Right lobe of liver (tissue), 6 donors: ENCODE measurements at regions not wholly inside any gene's neighbourhood (a gene's known extent, or its start where the extent isn't known, plus 50 kb on each side); places are given as distances from the start of the nearest gene placed in this dataset.

Source experiments
- ATAC-seq, 4 donors: fragments of 200-7000 bp; cut with Tn5 transposase; one replicate each; pipeline ENCODE4 v1.9.1; 2020; ENCODE audit warnings: mild to moderate bottlenecking in 4 of 4, moderate library complexity in 4 of 4
- DNase-seq, 3 donors: peaks; one replicate each; pipeline ENCODE4 v3.0.0-alpha.2; 2020
- H3K27ac ChIP-seq, 3 donors: fragments of 200-600 bp; one replicate each; pipeline ENCODE4 v1.8.0; 2022
- H3K27me3 ChIP-seq, 2 donors: fragments of 200-600 bp; one replicate each; pipeline ENCODE4 v1.8.0; 2022
- H3K36me3 ChIP-seq, 4 donors: fragments of 200-600 bp; sonication (generic) in 1 of 4; one replicate each; pipeline versions ENCODE4 v1.5.1 to v1.8.0; 2017 to 2022; ENCODE audit warnings: control low read depth in 1 of 4
- H3K4me1 ChIP-seq, 4 donors: fragments of 200-600 bp; sonication (generic) in 1 of 4; one replicate each; pipeline versions ENCODE4 v1.5.1 to v1.8.0; 2017 to 2022; ENCODE audit warnings: control low read depth in 1 of 4
- H3K4me3 ChIP-seq, 3 donors: fragments of 200-600 bp; one replicate each; pipeline ENCODE4 v1.8.0; 2022
- H3K9me3 ChIP-seq, 4 donors: fragments of 200-600 bp; sonication (generic) in 1 of 4; one replicate each; pipeline versions ENCODE4 v1.5.1 to v1.8.0; 2017 to 2022; ENCODE audit warnings: control low read depth in 1 of 4
- CTCF ChIP-seq, 4 donors: fragments of 200-600 bp in 3 of 4; fragments of 450-650 bp in 1 of 4; IDR thresholded peaks; one replicate each; pipeline versions ENCODE4 v1.5.1 to v1.8.0; 2016 to 2022; ENCODE audit warnings: antibody characterized with exemption in 4 of 4, mild to moderate bottlenecking in 2 of 4
- POLR2A ChIP-seq: fragments of 450-650 bp; IDR thresholded peaks from one replicate; pipeline ENCODE4 v1.6.1; 2017; ENCODE audit warnings: antibody characterized with exemption, mild to moderate bottlenecking
- WGBS: methylation state at CpG from one replicate; pipeline ENCODE4 v1.1.6; 2018; ENCODE audit warnings: low coverage, low lambda C conversion rate; ENCODE audit not compliant: insufficient coverage; ENCODE audit errors: missing lambda C conversion rate; 5-methylcytosine and 5-hydroxymethylcytosine counted together
- intact Hi-C, 2 donors: fragments of 100-400 bp; cut with DNase I; formaldehyde crosslinking; loops; one replicate each; pipeline versions ENCODE4 v1.11.2 to v1.14.1; 2022
- donor health status: DM: no; HTN: yes; CAD: no.
- donor health status: DM: no; HTN: no; CAD: no.
- donor health status: DM: no; HTN: no; CAD: no.
- donor health status: DM: no; HTN: yes; CAD: no.
- donor health status: DM: no; HTN: yes; CAD: no.

- WGBS = 56% methylated on average over 1 of the region's 1 CpG
- TF ChIP-seq POLR2A (no peak), CTCF (IDR thresholded peaks at IDR 0.05) (no peak)
- intact Hi-C loops = no loop called here
Measured at GRCh38 chr9:82209797-82210470, 221.4 kb downstream of the SPATA31D1 start.

GRCh38 chr9:82212885-82213284, 224.3 kb downstream of the SPATA31D1 start:
- intact Hi-C loops = no loop called here
- TF ChIP-seq CTCF (IDR thresholded peaks at IDR 0.05) (no peak), POLR2A (no peak)
- DNase-seq (no peak), ATAC-seq (no peak)
- H3K9me3 ChIP-seq = no peaks in the 10 kb centered on the region
- H3K36me3 ChIP-seq = no peaks in the 10 kb centered on the region
- H3K4me3 ChIP-seq = no peak overlapping the region
- no peak overlapping the region for H3K27ac ChIP-seq
- H3K4me1 ChIP-seq = no peaks in the 10 kb centered on the region
- no peaks in the 10 kb centered on the region for H3K27me3 ChIP-seq
- WGBS = 60% methylated on average over 1 of the region's 1 CpG

More at GRCh38 chr9:82209797-82210470, 221.4 kb downstream of the SPATA31D1 start:
- Histone ChIP-seq H3K36me3 (no peaks in the 10 kb centered on the region), H3K27me3 (no peaks in the 10 kb centered on the region), H3K4me1 (no peaks in the 10 kb centered on the region), H3K27ac (no peak overlapping the region), H3K4me3 (no peak overlapping the region), H3K9me3 (no peaks in the 10 kb centered on the region)
- DNase-seq (no peak), ATAC-seq (no peak)

GRCh38 chr9:82216435-82216834, 227.9 kb downstream of the SPATA31D1 start:
- no peaks in the 10 kb centered on the region for H3K36me3 ChIP-seq
- intact Hi-C loops = no loop called here
- no peaks in the 10 kb centered on the region for H3K27me3 ChIP-seq
- ATAC-seq (no peak), DNase-seq (peak in 1 of 3 donors; percentile 20)
- no peak overlapping the region for H3K4me3 ChIP-seq
- H3K4me1 ChIP-seq = no peaks in the 10 kb centered on the region
- no peaks in the 10 kb centered on the region for H3K9me3 ChIP-seq
- no peak overlapping the region for H3K27ac ChIP-seq
- no peak for TF ChIP-seq POLR2A
- no peak for TF ChIP-seq CTCF (IDR thresholded peaks at IDR 0.05)
- WGBS = 83% methylated on average over 3 of the region's 5 CpGs

GRCh38 chr9:82223442-82223841, 234.9 kb downstream of the SPATA31D1 start:
- intact Hi-C loops = no loop called here
- DNase-seq (no peak), ATAC-seq (no peak)
- TF ChIP-seq CTCF (IDR thresholded peaks at IDR 0.05) (no peak), POLR2A (no peak)
- H3K4me3 ChIP-seq = no peak overlapping the region
- no peak overlapping the region for H3K27ac ChIP-seq
- no peaks in the 10 kb centered on the region for H3K36me3 ChIP-seq
- H3K27me3 ChIP-seq = no peaks in the 10 kb centered on the region
- 76% methylated on average over 3 of the region's 3 CpGs for WGBS
- H3K9me3 ChIP-seq = no peaks in the 10 kb centered on the region
- no peaks in the 10 kb centered on the region for H3K4me1 ChIP-seq
